Stimulated activated CD8-positive, alpha-beta memory T cell treated with anti-CD3 and anti-CD28 coated beads, Interleukin-4, amount 100 ng/mL, for 4 hours (primary cell): ENCODE measurements at regions not wholly inside any gene's neighbourhood (a gene's known extent, or its start where the extent isn't known, plus 50 kb on each side); places are given as distances from the start of the nearest gene placed in this dataset.
A peak's percentile ranks its signal among the peaks of the same experiment; 100 is the strongest.

Experiments
- DNase-seq, 2 donors: peaks; one replicate each; pipeline ENCODE4 v3.0.0-alpha.2; 2020; ENCODE audit warnings: low read depth in 2 of 2, low spot score in 1 of 2

- DNase-seq, result no peak
Observed at GRCh38 chr6:3999800-4000661, 78.9 kb downstream of the FAM217A start.

DNA sequence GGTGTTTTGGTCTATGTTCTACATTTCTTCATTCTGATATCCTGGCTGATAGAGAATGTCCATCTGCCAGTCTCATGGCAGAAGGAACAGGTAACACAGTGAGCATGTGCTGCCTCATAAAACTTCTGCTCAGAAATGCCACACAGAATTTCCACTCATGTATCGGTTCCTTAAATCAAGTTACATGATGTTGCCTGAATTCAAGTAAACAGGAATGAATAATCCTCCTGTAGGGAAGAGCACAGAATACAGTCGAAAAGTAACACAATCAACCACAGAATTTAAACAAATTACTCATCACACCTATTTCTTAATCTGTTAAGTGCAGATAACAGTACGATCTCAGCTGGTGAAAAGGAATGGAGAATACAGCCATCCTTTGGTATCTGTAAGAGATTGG is 74.7 kb downstream of the FAM217A start:
- DNase-seq, result no peak

DNA sequence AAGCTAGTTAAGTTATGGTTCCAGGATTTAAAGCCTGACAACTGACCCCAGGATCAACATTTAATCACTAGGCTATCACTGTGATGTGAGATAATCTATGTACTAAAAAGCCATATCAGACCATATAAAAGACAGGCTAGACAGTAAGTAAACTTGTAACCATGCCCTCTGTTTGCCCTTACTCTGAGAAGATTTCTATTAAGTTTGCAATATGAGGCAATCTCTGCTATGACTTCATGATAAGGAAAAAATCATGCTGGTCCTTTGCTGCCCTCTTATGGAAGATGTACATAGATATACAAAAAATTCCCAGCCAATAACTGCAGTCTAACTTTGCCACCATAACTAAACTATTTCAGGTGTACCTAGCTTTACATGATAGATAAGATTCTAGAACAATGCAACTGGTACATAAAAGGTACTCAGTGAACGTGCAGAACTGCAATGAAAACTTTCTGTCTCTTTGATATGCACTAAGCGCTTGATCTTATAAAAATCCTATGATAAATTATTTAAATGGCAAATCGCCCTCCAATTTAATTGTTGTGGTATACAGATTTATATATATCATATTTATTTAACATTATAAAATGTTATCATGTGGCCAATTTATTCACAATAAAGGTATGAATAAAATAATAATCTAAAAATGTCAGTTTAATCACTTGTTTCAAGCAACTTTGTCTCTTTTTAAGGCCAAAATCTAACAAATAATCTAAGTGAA is 70.5 kb downstream of the FAM217A start:
- no peak for DNase-seq

GRCh38 chr6:4009486-4009885 is 69.5 kb downstream of the FAM217A start:
- no peak for DNase-seq

GRCh38 chr6:4010048-4010447 is 68.9 kb downstream of the FAM217A start:
- DNase-seq, result no peak

DNA sequence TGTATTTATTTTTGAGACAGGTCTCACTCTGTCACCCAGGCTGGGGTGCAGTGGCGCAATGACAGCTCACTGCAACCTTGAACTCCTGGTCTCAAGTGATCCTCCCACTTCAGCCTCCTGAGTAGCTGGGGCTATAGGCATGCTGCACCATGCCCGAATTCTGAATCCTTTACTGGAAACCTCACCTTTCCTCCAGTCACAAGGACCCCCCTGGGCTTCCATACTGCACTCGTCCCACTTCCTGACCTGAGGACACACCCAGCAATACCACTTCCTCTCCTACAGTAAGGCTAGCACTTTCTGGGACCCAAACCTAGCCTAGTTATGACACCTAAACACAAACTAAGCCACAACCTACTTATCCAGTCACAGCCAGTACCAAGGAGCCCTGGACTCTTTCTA is 68.2 kb downstream of the FAM217A start:
- no peak for DNase-seq

DNA sequence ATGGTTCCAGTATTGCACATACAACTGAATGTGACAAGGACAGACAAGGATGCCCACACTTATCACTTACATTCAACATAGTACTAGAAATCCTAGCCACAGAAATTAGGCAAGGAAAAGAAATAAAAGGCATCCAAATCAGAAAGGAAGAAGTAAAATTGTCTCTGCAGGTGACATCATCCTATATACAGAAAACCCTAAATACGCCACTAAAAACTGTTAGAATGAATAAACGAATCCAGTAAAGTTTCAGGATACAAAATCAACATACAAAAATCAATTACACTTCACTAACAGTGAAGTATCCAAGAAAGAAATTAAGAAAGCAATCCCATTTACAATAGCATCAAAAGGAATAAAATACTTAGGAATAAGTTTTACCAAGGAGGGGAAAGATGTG is 66.1 kb downstream of the FAM217A start:
- DNase-seq, result no peak

- no peak for DNase-seq
Observed at GRCh38 chr6:4017058-4017739, 61.7 kb downstream of the FAM217A start.

- DNase-seq, result no peak
Observed at GRCh38 chr6:4017834-4018170, 61.1 kb downstream of the FAM217A start.

DNA sequence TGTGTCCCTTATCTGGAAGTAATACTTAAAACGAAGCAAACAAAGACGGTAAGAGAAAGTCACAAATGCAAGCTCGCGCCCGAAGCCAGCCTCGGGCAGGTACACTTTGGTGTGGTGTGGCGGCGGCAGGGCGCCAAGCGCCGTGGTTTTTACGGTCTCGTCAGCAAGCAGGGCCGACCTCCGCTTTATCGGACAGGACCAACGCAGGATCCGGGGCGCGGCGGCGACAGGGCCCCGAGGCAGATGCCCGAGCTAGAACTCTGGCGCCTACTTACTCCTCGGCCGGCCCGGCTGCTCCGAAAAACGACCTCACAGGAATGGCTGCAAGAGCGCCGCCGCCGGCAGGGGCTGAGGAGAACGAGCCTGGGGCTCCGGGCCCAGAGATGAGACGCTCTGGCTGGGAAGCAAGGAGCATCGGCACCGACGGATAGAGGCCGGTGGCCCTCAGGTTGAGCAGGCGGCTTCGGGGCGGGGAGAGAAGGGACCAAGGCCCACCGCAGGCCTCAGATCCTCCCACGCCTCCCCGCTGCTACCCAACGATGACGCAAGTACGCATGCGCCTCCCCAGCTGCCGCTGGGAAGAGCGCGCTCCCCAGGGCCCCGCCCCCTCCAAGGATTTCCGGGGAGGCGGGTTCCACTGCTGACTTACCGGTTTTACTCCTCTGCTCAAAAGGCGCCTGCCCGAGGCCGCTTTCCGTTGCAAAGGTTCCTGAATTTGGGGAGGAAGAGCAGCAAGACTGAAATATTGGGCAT is 60.6 kb downstream of the FAM217A start:
- peak; percentile 93 to 94 for DNase-seq
